ENCODE measurements at regions not wholly inside any gene's neighbourhood (a gene's known extent, or its start where the extent isn't known, plus 50 kb on each side); places are given as distances from the start of the nearest gene placed in this dataset.

- TF ChIP-seq, protein P1, sequence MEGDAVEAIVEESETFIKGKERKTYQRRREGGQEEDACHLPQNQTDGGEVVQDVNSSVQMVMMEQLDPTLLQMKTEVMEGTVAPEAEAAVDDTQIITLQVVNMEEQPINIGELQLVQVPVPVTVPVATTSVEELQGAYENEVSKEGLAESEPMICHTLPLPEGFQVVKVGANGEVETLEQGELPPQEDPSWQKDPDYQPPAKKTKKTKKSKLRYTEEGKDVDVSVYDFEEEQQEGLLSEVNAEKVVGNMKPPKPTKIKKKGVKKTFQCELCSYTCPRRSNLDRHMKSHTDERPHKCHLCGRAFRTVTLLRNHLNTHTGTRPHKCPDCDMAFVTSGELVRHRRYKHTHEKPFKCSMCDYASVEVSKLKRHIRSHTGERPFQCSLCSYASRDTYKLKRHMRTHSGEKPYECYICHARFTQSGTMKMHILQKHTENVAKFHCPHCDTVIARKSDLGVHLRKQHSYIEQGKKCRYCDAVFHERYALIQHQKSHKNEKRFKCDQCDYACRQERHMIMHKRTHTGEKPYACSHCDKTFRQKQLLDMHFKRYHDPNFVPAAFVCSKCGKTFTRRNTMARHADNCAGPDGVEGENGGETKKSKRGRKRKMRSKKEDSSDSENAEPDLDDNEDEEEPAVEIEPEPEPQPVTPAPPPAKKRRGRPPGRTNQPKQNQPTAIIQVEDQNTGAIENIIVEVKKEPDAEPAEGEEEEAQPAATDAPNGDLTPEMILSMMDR (IDR thresholded peaks at IDR 0.05; ENCODE audit: borderline replicate concordance, insufficient read depth, low read depth, low read length): no peak
- no peak overlapping the region for H3K4me3 ChIP-seq (ENCODE audit: low read depth, low read length)
Observed at GRCh38 chr1:29833581-29833980, 597.3 kb downstream of the PTPRU start.

DNA sequence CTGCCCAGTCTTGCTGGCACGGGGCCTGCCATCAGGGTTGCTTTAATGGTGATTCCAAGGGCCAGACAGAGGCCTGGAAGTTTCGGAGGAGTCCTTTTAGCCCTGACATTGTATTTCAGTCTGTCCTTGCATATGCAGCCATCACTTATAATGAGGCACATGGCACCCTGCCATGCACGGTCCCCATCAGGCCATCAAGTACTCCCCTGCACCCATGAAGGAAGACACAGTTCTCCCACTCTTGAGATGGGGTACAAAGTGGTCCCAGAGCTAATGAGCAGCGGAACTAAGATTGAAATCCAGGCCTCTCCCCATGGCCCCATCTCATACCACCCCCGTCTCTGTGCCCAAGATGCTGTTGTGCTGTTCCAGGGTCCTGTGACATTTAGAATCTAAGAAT, 596.6 kb downstream of the PTPRU start:
- TF ChIP-seq, protein P1 (IDR thresholded peaks at IDR 0.05; ENCODE audit: borderline replicate concordance, insufficient read depth, low read depth, low read length): no peak
- no peak overlapping the region for H3K4me3 ChIP-seq (ENCODE audit: low read depth, low read length)

GRCh38 chr1:29832471-29832870, 596.1 kb downstream of the PTPRU start:
- no peak overlapping the region for H3K4me3 ChIP-seq (ENCODE audit: low read depth, low read length)
- TF ChIP-seq, protein P1 (IDR thresholded peaks at IDR 0.05; ENCODE audit: borderline replicate concordance, insufficient read depth, low read depth, low read length): no peak

GRCh38 chr1:29831500-29832117, 595.3 kb downstream of the PTPRU start:
- TF ChIP-seq, protein P1 (IDR thresholded peaks at IDR 0.05; ENCODE audit: borderline replicate concordance, insufficient read depth, low read depth, low read length): no peak
- no peak overlapping the region for H3K4me3 ChIP-seq (ENCODE audit: low read depth, low read length)

GRCh38 chr1:29830916-29831315, 594.6 kb downstream of the PTPRU start:
- TF ChIP-seq, protein P1 (IDR thresholded peaks at IDR 0.05; ENCODE audit: borderline replicate concordance, insufficient read depth, low read depth, low read length): no peak
- no peak overlapping the region for H3K4me3 ChIP-seq (ENCODE audit: low read depth, low read length)

DNA sequence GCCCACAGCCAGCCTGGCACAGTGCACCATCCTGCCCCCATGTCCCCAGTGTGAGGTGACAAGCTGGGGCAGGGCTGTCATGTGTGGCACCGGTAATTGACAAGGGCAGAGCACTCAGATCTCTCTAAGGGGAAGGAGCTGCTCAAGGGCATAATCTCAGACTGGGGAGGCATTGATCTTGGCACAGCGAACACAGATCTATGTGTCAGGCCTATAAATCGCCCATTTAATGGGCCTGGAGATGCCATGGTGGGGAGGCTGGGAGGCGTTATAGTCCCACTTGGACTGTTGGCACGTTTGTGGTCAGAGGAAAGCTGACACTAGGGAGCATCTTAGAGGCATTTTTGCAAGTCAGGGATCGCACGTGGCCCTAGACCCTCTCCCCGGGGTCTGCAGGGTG, 594.1 kb downstream of the PTPRU start:
- TF ChIP-seq, protein P1 (IDR thresholded peaks at IDR 0.05; ENCODE audit: borderline replicate concordance, insufficient read depth, low read depth, low read length): no peak
- H3K4me3 ChIP-seq (ENCODE audit: low read depth, low read length): no peak overlapping the region

All from GM12875 (cell line).